ENCODE measurements at regions not wholly inside any gene's neighbourhood (a gene's known extent, or its start where the extent isn't known, plus 50 kb on each side); places are given as distances from the start of the nearest gene placed in this dataset.
A peak's percentile ranks its signal among the peaks of the same experiment; 100 is the strongest.
"Not testable (repeated sequence)": the region's sequence is repeated elsewhere in the genome, so short reads cannot be mapped to it uniquely, and the experiment has no call there.

- no peak for DNase-seq (ENCODE audit: low read depth)
- no peak overlapping the region for H3K4me3 ChIP-seq (ENCODE audit: low read length)
- no peak for TF ChIP-seq CTCF (IDR thresholded peaks at IDR 0.05; ENCODE audit: insufficient read depth, low read depth, low read length, missing control alignments)
Measured at GRCh38 chr1:164154622-164155021, 404.4 kb upstream of the PBX1 start.

GRCh38 chr1:164155347-164155746 lies 403.6 kb upstream of the PBX1 start:
- no peak for TF ChIP-seq CTCF (IDR thresholded peaks at IDR 0.05; ENCODE audit: insufficient read depth, low read depth, low read length, missing control alignments)
- DNase-seq (ENCODE audit: low read depth) = no peak
- no peak overlapping the region for H3K4me3 ChIP-seq (ENCODE audit: low read length)

- TF ChIP-seq CTCF (IDR thresholded peaks at IDR 0.05; ENCODE audit: insufficient read depth, low read depth, low read length, missing control alignments) = no peak
- H3K4me3 ChIP-seq (ENCODE audit: low read length) = no peak overlapping the region
- DNase-seq (ENCODE audit: low read depth) = no peak
Measured at GRCh38 chr1:164163289-164163849, 395.6 kb upstream of the PBX1 start.

- H3K4me3 ChIP-seq (ENCODE audit: low read length) = no peak overlapping the region
- no peak for TF ChIP-seq CTCF (IDR thresholded peaks at IDR 0.05; ENCODE audit: insufficient read depth, low read depth, low read length, missing control alignments)
- DNase-seq (ENCODE audit: low read depth) = no peak
Measured at GRCh38 chr1:164165466-164165865, 393.5 kb upstream of the PBX1 start.

GRCh38 chr1:164166454-164166853 lies 392.5 kb upstream of the PBX1 start:
- not testable (repeated sequence) for H3K4me3 ChIP-seq (ENCODE audit: low read length)
- TF ChIP-seq CTCF (IDR thresholded peaks at IDR 0.05; ENCODE audit: insufficient read depth, low read depth, low read length, missing control alignments) = peak; percentile 24
- DNase-seq (ENCODE audit: low read depth) = peak; percentile 8

GRCh38 chr1:164177118-164177517 lies 381.9 kb upstream of the PBX1 start:
- TF ChIP-seq CTCF (IDR thresholded peaks at IDR 0.05; ENCODE audit: insufficient read depth, low read depth, low read length, missing control alignments) = no peak
- H3K4me3 ChIP-seq (ENCODE audit: low read length) = no peak overlapping the region
- no peak for DNase-seq (ENCODE audit: low read depth)

- DNase-seq (ENCODE audit: low read depth) = peak; percentile 7
- H3K4me3 ChIP-seq (ENCODE audit: low read length) = no peak overlapping the region
- TF ChIP-seq CTCF (IDR thresholded peaks at IDR 0.05; ENCODE audit: insufficient read depth, low read depth, low read length, missing control alignments) = no peak
Measured at GRCh38 chr1:164180824-164181223, 378.2 kb upstream of the PBX1 start.

All from epithelial cell of esophagus (primary cell).